Body of pancreas (tissue), 4 donors: ENCODE measurements at regions not wholly inside any gene's neighbourhood (a gene's known extent, or its start where the extent isn't known, plus 50 kb on each side); places are given as distances from the start of the nearest gene placed in this dataset.

Source experiments
- ATAC-seq: fragments of 150-250 bp; one replicate; pipeline ENCODE4 v1.9.1; 2016
- DNase-seq, 4 donors: peaks; one replicate each; pipeline ENCODE4 v3.0.0-alpha.2; 2019
- H3K27ac ChIP-seq, 4 donors: fragments of 200-600 bp; sonication (generic); 1 replicate in 3 of 4; 2 replicates in 1 of 4; pipeline versions ENCODE4 v1.5.1 to v1.6.1; 2016 to 2019; ENCODE audit warnings: mild to moderate bottlenecking in 1 of 4, mixed read lengths in 1 of 4, moderate library complexity in 1 of 4
- H3K27me3 ChIP-seq, 2 donors: fragments of 200-600 bp; sonication (generic); one replicate each; pipeline ENCODE4 v1.6.0; 2016; ENCODE audit warnings: mild to moderate bottlenecking in 1 of 2
- H3K36me3 ChIP-seq, 2 donors: fragments of 200-600 bp; sonication (generic); replicated peaks in 1 of 2; 2 replicates each; pipeline ENCODE4 v1.5.1; 2016; ENCODE audit warnings: low read depth in 2 of 2; ENCODE audit not compliant: insufficient read depth in 1 of 2
- H3K4me1 ChIP-seq: fragments of 200-600 bp; sonication (generic); one replicate; pipeline ENCODE4 v1.6.0; 2016
- H3K4me3 ChIP-seq, 2 donors: fragments of 200-600 bp; sonication (generic); 1 replicate in 1 of 2; 2 replicates in 1 of 2; pipeline ENCODE4 v1.5.1; 2016 to 2019
- H3K9me3 ChIP-seq, 3 donors: fragments of 200-600 bp; sonication (generic); 1 replicate in 2 of 3; 2 replicates in 1 of 3; pipeline ENCODE4 v1.5.1; 2016
- CTCF ChIP-seq, 7 experiments: fragments of 450-650 bp in 4 of 7; fragments of 200-600 bp in 3 of 7; sonication (generic) in 3 of 7; IDR thresholded peaks; one replicate each; pipeline ENCODE4 v1.5.1; 2016 to 2019; ENCODE audit warnings: antibody characterized with exemption in 7 of 7
- POLR2A ChIP-seq, 3 donors: fragments of 450-650 bp; IDR thresholded peaks; one replicate each; pipeline ENCODE4 v1.6.1; 2016; ENCODE audit warnings: antibody characterized with exemption in 3 of 3, mild to moderate bottlenecking in 2 of 3
- WGBS, 2 donors: methylation state at CpG; one replicate each; pipeline ENCODE4 v1.1.5; 2017; 5-methylcytosine and 5-hydroxymethylcytosine counted together
- intact Hi-C: fragments of 100-400 bp; cut with DNase I; formaldehyde crosslinking; loops from one replicate; pipeline ENCODE4 v1.15.1; 2023

DNA sequence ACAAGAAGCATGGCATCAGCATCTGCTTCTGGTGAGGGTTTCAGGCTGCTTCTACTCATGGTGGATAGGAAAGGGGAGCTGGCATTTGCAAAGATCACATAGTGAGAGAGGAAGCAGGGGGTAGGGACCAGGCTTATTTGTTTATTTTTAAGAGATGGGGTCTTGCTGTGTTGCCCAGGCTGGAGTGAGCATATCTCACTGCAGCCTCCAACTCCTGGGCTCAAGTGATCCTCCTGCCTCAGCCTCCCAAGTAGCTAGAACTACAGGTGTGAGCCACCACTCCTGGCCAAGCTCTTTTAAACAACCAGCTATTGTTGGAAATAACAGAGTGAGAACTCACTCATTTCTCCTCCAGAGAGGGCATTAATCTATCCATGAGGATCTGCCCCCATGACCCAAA, 138.8 kb upstream of the FOXN2 start:
- Histone ChIP-seq H3K9me3 (no peaks in the 10 kb centered on the region), H3K4me3 (no peak overlapping the region), H3K4me1 (no peaks in the 10 kb centered on the region), H3K27me3 (no peaks in the 10 kb centered on the region), H3K36me3 (no peaks in the 10 kb centered on the region), H3K27ac (no peak overlapping the region)
- TF ChIP-seq CTCF (IDR thresholded peaks at IDR 0.05) (no peak), POLR2A (IDR thresholded peaks at IDR 0.05) (no peak)
- no peak for DNase-seq
- intact Hi-C loops, result no loop called here
- ATAC-seq, result no peak

DNA sequence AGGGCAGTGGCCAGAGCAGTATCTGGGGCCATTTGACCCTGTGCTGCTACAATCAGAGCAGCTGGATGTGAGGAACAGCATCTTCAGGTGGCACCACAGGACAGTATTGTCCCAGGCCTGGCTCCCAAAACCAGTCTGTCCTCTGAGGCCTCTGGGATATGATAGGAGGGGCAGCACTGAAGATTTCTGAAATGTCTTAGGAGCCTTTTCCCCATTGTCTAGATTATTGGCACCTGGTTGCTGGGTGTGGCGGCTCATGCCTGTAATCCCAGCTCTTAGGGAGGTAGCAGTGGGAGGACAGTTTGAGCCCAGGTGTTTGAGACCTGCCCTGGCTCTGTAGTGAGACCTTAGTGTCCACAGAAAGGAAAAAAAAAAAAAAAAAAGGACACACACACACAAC, 137.6 kb upstream of the FOXN2 start:
- intact Hi-C loops, result no loop called here
- Histone ChIP-seq H3K36me3 (no peaks in the 10 kb centered on the region), H3K9me3 (no peaks in the 10 kb centered on the region), H3K4me3 (no peak overlapping the region), H3K27ac (no peak overlapping the region), H3K4me1 (no peaks in the 10 kb centered on the region), H3K27me3 (no peaks in the 10 kb centered on the region)
- DNase-seq, result no peak
- no peak for ATAC-seq
- 76 to 80% methylated on average over 1 of the region's 1 CpG for WGBS, 2 donors
- no peak for TF ChIP-seq CTCF (IDR thresholded peaks at IDR 0.05)
- TF ChIP-seq POLR2A (IDR thresholded peaks at IDR 0.05), result no peak

- Histone ChIP-seq H3K36me3 (no peaks in the 10 kb centered on the region), H3K4me1 (no peaks in the 10 kb centered on the region), H3K9me3 (no peaks in the 10 kb centered on the region), H3K27me3 (no peaks in the 10 kb centered on the region), H3K27ac (no peak overlapping the region), H3K4me3 (no peak overlapping the region)
- ATAC-seq, result no peak
- DNase-seq, result no peak
- intact Hi-C loops, result no loop called here
- WGBS, 2 donors, result 61 to 77% methylated on average over 3 of the region's 3 CpGs
- TF ChIP-seq CTCF (IDR thresholded peaks at IDR 0.05), result no peak
- TF ChIP-seq POLR2A (IDR thresholded peaks at IDR 0.05), result no peak
These were observed 135.9 kb upstream of the FOXN2 start for GRCh38 chr2:48178611-48179010.

DNA sequence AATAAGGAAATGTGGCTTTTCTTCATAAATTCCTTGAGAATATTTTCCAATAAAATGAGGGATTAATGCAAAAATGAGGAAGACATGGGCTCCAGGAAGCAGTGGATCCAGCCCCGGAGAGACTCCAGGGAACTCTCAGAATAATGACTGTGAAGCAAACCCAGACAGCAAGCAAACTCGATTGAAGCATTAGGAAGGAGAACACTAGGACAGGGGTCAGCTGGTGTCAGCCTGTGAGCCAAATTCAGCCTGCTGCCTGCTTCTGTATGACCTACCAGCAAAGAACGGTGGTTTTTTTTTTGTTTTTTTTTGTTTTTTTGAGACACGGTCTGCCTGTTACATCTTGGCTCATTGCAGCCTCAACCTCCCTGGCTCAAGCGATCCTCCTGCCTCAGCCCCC, 133.9 kb upstream of the FOXN2 start:
- DNase-seq, result peak in 2 of 4 donors; percentile 8 to 25
- H3K4me1 ChIP-seq, result no peaks in the 10 kb centered on the region
- H3K27ac ChIP-seq, result no peak overlapping the region
- no peak overlapping the region for H3K4me3 ChIP-seq
- no peak for ATAC-seq
- H3K27me3 ChIP-seq, result no peaks in the 10 kb centered on the region
- no peak for TF ChIP-seq POLR2A (IDR thresholded peaks at IDR 0.05)
- TF ChIP-seq CTCF (IDR thresholded peaks at IDR 0.05), result no peak
- whole genome bisulfite sequencing, 2 donors, result 65 to 74% methylated on average over 5 of the region's 5 CpGs
- H3K36me3 ChIP-seq, result no peaks in the 10 kb centered on the region
- no peaks in the 10 kb centered on the region for H3K9me3 ChIP-seq
- intact Hi-C loops, result no loop called here

DNA sequence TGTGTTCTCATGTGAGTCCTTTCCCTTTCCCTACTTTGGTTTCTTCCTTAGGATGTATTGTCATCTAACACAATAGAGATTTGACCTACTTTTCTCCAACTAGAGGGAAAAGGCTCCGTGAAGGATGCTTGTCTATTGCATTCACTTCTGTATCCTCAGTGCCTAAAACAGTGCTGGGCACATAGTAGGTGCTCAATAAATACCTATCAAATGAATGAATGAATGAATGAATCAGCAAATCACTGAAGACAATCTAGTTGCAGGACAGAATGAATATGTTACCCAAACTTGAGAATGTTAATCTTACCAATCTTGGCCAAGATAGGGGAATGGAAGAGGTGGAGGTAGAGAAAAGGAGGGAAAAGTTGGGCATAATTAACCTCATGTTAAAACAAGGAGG, 131.2 kb upstream of the FOXN2 start:
- TF ChIP-seq POLR2A (IDR thresholded peaks at IDR 0.05), result no peak

More for the DNA sequence above, 131.2 kb upstream of the FOXN2 start:
- no peak overlapping the region for H3K27ac ChIP-seq
- intact Hi-C loops, result no loop called here
- no peak for ATAC-seq
- no peaks in the 10 kb centered on the region for H3K36me3 ChIP-seq
- WGBS, 2 donors, result 92 to 97% methylated on average over 1 of the region's 1 CpG
- H3K27me3 ChIP-seq, result no peaks in the 10 kb centered on the region
- no peaks in the 10 kb centered on the region for H3K4me1 ChIP-seq
- no peak for DNase-seq
- no peak overlapping the region for H3K4me3 ChIP-seq
- H3K9me3 ChIP-seq, result no peaks in the 10 kb centered on the region
